B cell (primary cell): ENCODE measurements at regions not wholly inside any gene's neighbourhood (a gene's known extent, or its start where the extent isn't known, plus 50 kb on each side); places are given as distances from the start of the nearest gene placed in this dataset.

Experiments
- ATAC-seq: fragments of 200-7000 bp; cut with Tn5 transposase; one replicate; pipeline ENCODE4 v1.10.0; 2021; ENCODE audit warnings: low read depth, mild to moderate bottlenecking, moderate number of reproducible peaks, moderate library complexity
- CTCF ChIA-PET: fragments of 350-600 bp; sonication (Branson Sonifier 250); formaldehyde crosslinking; loops from one replicate; lab custom pipeline; 2021; ENCODE audit warnings: antibody characterized with exemption, inconsistent platforms; lab: Charles Lee
- POLR2A ChIA-PET: fragments of 350-600 bp; sonication (Branson Sonifier 250); formaldehyde crosslinking; loops from one replicate; lab custom pipeline; 2021; ENCODE audit warnings: antibody characterized with exemption; lab: Charles Lee
- DNase-seq: peaks from one replicate; pipeline ENCODE4 v3.0.0; 2013
- H2AFZ ChIP-seq: 2 replicates; pipeline ENCODE4 v1.6.1; 2012; ENCODE audit warnings: mild to moderate bottlenecking, low read depth, low read length; ENCODE audit not compliant: insufficient read depth, poor library complexity, severe bottlenecking
- H3K27ac ChIP-seq, 2 donors: 1 replicate in 1 of 2; 2 replicates in 1 of 2; pipeline ENCODE4 v1.5.1; 2012 to 2013; ENCODE audit warnings: low read length in 2 of 2, mild to moderate bottlenecking in 2 of 2, moderate library complexity in 1 of 2
- H3K27me3 ChIP-seq, 4 experiments: fragments of 200-600 bp in 1 of 4; sonication (generic) in 1 of 4; replicated peaks in 1 of 4; 1 replicate in 2 of 4; 2 replicates in 2 of 4; pipeline versions ENCODE4 v1.6.1 to v1.7.0; 2013 to 2016; ENCODE audit warnings: low read length in 3 of 4, mild to moderate bottlenecking in 2 of 4, mixed read lengths in 1 of 4, moderate library complexity in 1 of 4; ENCODE audit not compliant: insufficient read depth in 4 of 4, control insufficient read depth in 3 of 4; ENCODE audit errors: control extremely low read depth in 1 of 4
- H3K36me3 ChIP-seq, 2 experiments: replicated peaks in 1 of 2; 1 replicate in 1 of 2; 2 replicates in 1 of 2; pipeline versions ENCODE4 v1.6.1 to v1.7.1; 2013; ENCODE audit warnings: low read length in 1 of 2; ENCODE audit not compliant: insufficient read depth in 2 of 2, control insufficient read depth in 1 of 2; ENCODE audit errors: control extremely low read depth in 1 of 2, extremely low read depth in 1 of 2
- H3K4me1 ChIP-seq, 2 donors: fragments of 200-600 bp in 1 of 2; sonication (generic) in 1 of 2; 1 replicate in 1 of 2; 2 replicates in 1 of 2; pipeline versions ENCODE4 v1.5.1 to v1.6.1; 2013 to 2017; ENCODE audit warnings: low read length in 2 of 2; ENCODE audit not compliant: control insufficient read depth in 2 of 2, insufficient read depth in 2 of 2
- H3K4me2 ChIP-seq: replicated peaks from 2 replicates; pipeline ENCODE3; 2012; ENCODE audit warnings: mild to moderate bottlenecking, low read depth, low read length; ENCODE audit not compliant: poor library complexity, severe bottlenecking
- H3K4me3 ChIP-seq, 5 experiments: fragments of 200-600 bp in 1 of 5; sonication (generic) in 1 of 5; 1 replicate in 3 of 5; 2 replicates in 2 of 5; pipeline versions ENCODE4 v1.5.1 to v1.7.0; 2011 to 2016; ENCODE audit warnings: low read length in 4 of 5, mild to moderate bottlenecking in 4 of 5, low read depth in 2 of 5, control low read depth in 1 of 5, moderate library complexity in 1 of 5; ENCODE audit not compliant: insufficient read depth in 1 of 5; ENCODE audit errors: control extremely low read depth in 1 of 5, extremely low read depth in 1 of 5
- H3K79me2 ChIP-seq: fragments of 200-600 bp; sonication (generic); one replicate; pipeline ENCODE4 v1.6.0; 2016; ENCODE audit warnings: low read length; ENCODE audit not compliant: control insufficient read depth, insufficient read depth
- H3K9ac ChIP-seq: fragments of 200-600 bp; sonication (generic); 2 replicates; pipeline ENCODE4 v1.6.1; 2017; ENCODE audit warnings: mild to moderate bottlenecking, low read length, moderate library complexity
- H3K9me3 ChIP-seq, 3 donors: one replicate each; pipeline versions ENCODE4 v1.6.1 to v1.7.1; 2013; ENCODE audit warnings: low read length in 2 of 3; ENCODE audit not compliant: control insufficient read depth in 2 of 3, insufficient read depth in 1 of 3; ENCODE audit errors: control extremely low read depth in 1 of 3
- H4K20me1 ChIP-seq: 2 replicates; pipeline ENCODE4 v1.6.0; 2012; ENCODE audit warnings: mild to moderate bottlenecking, low read length; ENCODE audit not compliant: insufficient read depth, control insufficient read depth, poor library complexity, severe bottlenecking
- H3K27ac Mint-ChIP-seq: one replicate; pipeline ENCODE4 v1.8.0; 2021; ENCODE audit warnings: mixed read lengths
- H3K27me3 Mint-ChIP-seq: one replicate; pipeline ENCODE4 v1.8.0; 2021; ENCODE audit warnings: mixed read lengths
- H3K4me1 Mint-ChIP-seq: one replicate; pipeline ENCODE4 v1.8.0; 2021; ENCODE audit warnings: mixed read lengths
- H3K4me3 Mint-ChIP-seq: one replicate; pipeline ENCODE4 v1.8.0; 2021; ENCODE audit warnings: mixed read lengths
- H3K9me3 Mint-ChIP-seq: one replicate; pipeline ENCODE4 v1.8.0; 2022; ENCODE audit warnings: mixed read lengths; ENCODE audit not compliant: insufficient read depth
- CTCF ChIP-seq: fragments of 200-600 bp; IDR thresholded peaks from one replicate; pipeline ENCODE4 v1.8.0; 2022; ENCODE audit warnings: antibody characterized with exemption, mild to moderate bottlenecking
- EZH2 ChIP-seq: IDR thresholded peaks from 2 replicates; pipeline ENCODE4 v1.6.1; 2012; ENCODE audit warnings: borderline replicate concordance, low read depth, mild to moderate bottlenecking, moderate library complexity, low read length; ENCODE audit not compliant: insufficient read depth, poor library complexity, severe bottlenecking
- WGBS: methylation state at CpG from one replicate; pipeline ENCODE4 v1.1.5; 2013; ENCODE audit warnings: missing lambda C conversion rate; ENCODE audit not compliant: insufficient coverage; 5-methylcytosine and 5-hydroxymethylcytosine counted together
- intact Hi-C: fragments of 100-400 bp; cut with micrococcal nuclease; formaldehyde crosslinking; loops from one replicate; pipeline ENCODE4 v1.10.0; 2022

GRCh38 chr16:63067141-63067540 is 1030.9 kb upstream of the CDH8 start:
- no peak for DNase-seq
- Histone ChIP-seq H4K20me1 (no peaks in the 10 kb centered on the region), H3K9me3 (peaks cover 0 to 3% (median 0%) of the 10 kb centered on the region in 3 donors), H3K4me3 (no peak overlapping the region), H2AFZ (no peak overlapping the region), H3K4me1 (no peaks in the 10 kb centered on the region), H3K36me3 (no peaks in the 10 kb centered on the region), H3K4me2 (no peak overlapping the region), H3K27me3 (no peaks in the 10 kb centered on the region), H3K9ac (no peak overlapping the region), H3K79me2 (no peaks in the 10 kb centered on the region), H3K27ac (no peak overlapping the region)
- intact Hi-C loops = no loop called here
- no peak overlapping the region for H3K4me3 Mint-ChIP-seq
- H3K27ac Mint-ChIP-seq = no peak overlapping the region
- TF ChIP-seq CTCF = no peak
- TF ChIP-seq EZH2 = no peak
- no peaks in the 10 kb centered on the region for H3K4me1 Mint-ChIP-seq
- no peaks in the 10 kb centered on the region for H3K27me3 Mint-ChIP-seq
- H3K9me3 Mint-ChIP-seq = peaks cover 2% of the 10 kb centered on the region
- ChIA-PET CTCF (no interaction called here), POLR2A (no interaction called here)
- no peak for ATAC-seq

GRCh38 chr16:63066552-63066951 is 1030.3 kb upstream of the CDH8 start:
- TF ChIP-seq EZH2 (no peak), CTCF (no peak)
- Histone ChIP-seq H3K36me3 (no peaks in the 10 kb centered on the region), H3K27ac (no peak overlapping the region), H3K4me3 (no peak overlapping the region), H4K20me1 (no peaks in the 10 kb centered on the region), H2AFZ (no peak overlapping the region), H3K27me3 (no peaks in the 10 kb centered on the region), H3K9ac (no peak overlapping the region), H3K4me2 (no peak overlapping the region), H3K4me1 (no peaks in the 10 kb centered on the region), H3K9me3 (peaks cover 0 to 6% (median 0%) of the 10 kb centered on the region in 3 donors), H3K79me2 (no peaks in the 10 kb centered on the region)
- H3K4me3 Mint-ChIP-seq = no peak overlapping the region
- ChIA-PET CTCF (no interaction called here), POLR2A (no interaction called here)
- WGBS = no CpG with 5 or more reads among the region's 3 CpGs
- DNase-seq (no peak), ATAC-seq (no peak)
- peaks cover 2% of the 10 kb centered on the region for H3K9me3 Mint-ChIP-seq
- no peak overlapping the region for H3K27ac Mint-ChIP-seq
- H3K27me3 Mint-ChIP-seq = no peaks in the 10 kb centered on the region
- intact Hi-C loops = no loop called here
- no peaks in the 10 kb centered on the region for H3K4me1 Mint-ChIP-seq
